ENCODE measurements at regions not wholly inside any gene's neighbourhood (a gene's known extent, or its start where the extent isn't known, plus 50 kb on each side); places are given as distances from the start of the nearest gene placed in this dataset.
"Not testable (repeated sequence)": the region's sequence is repeated elsewhere in the genome, so short reads cannot be mapped to it uniquely, and the experiment has no call there.

GRCh38 chr18:34942276-34942675 is 98.9 kb upstream of the MAPRE2 start:
- DNase-seq = no peak

GRCh38 chr18:34942975-34943374 is 98.2 kb upstream of the MAPRE2 start:
- no peak for DNase-seq

- no peak for DNase-seq
These were observed 97.6 kb upstream of the MAPRE2 start for GRCh38 chr18:34943587-34943986.

GRCh38 chr18:34947711-34948125 is 93.5 kb upstream of the MAPRE2 start:
- DNase-seq = no peak

- DNase-seq = no peak
These were observed 89.4 kb upstream of the MAPRE2 start for GRCh38 chr18:34951625-34952379.

- DNase-seq = no peak
These were observed 88.0 kb upstream of the MAPRE2 start for GRCh38 chr18:34953212-34953611.

- DNase-seq = not testable (repeated sequence)
These were observed 85.7 kb upstream of the MAPRE2 start for GRCh38 chr18:34955494-34955893.

- DNase-seq = no peak
These were observed 84.5 kb upstream of the MAPRE2 start for GRCh38 chr18:34956663-34957062.

GRCh38 chr18:34957119-34957863 is 83.9 kb upstream of the MAPRE2 start:
- DNase-seq = no peak

GRCh38 chr18:34957864-34958259 is 83.4 kb upstream of the MAPRE2 start:
- DNase-seq = no peak

- no peak for DNase-seq
These were observed 81.9 kb upstream of the MAPRE2 start for GRCh38 chr18:34959211-34959829.

GRCh38 chr18:34959989-34960388 is 81.2 kb upstream of the MAPRE2 start:
- DNase-seq = no peak

GRCh38 chr18:34965108-34965507 is 76.1 kb upstream of the MAPRE2 start:
- DNase-seq = no peak

- DNase-seq = no peak
These were observed 75.6 kb upstream of the MAPRE2 start for GRCh38 chr18:34965566-34965965.

- DNase-seq = no peak
These were observed 71.1 kb upstream of the MAPRE2 start for GRCh38 chr18:34970106-34970505.

- peak; percentile 47 for DNase-seq
These were observed 69.9 kb upstream of the MAPRE2 start for GRCh38 chr18:34971313-34971712.

- no peak for DNase-seq
These were observed 68.3 kb upstream of the MAPRE2 start for GRCh38 chr18:34972765-34973414.

- no peak for DNase-seq
These were observed 65.1 kb upstream of the MAPRE2 start for GRCh38 chr18:34976123-34976522.

- DNase-seq = no peak
These were observed 64.7 kb upstream of the MAPRE2 start for GRCh38 chr18:34976534-34976898.

GRCh38 chr18:34976899-34977837 is 64.0 kb upstream of the MAPRE2 start:
- peak; percentile 21 for DNase-seq

- DNase-seq = no peak
These were observed 63.2 kb upstream of the MAPRE2 start for GRCh38 chr18:34977838-34978532.

GRCh38 chr18:34978533-34978893 is 62.7 kb upstream of the MAPRE2 start:
- no peak for DNase-seq

All from NCI-H226 (cell line).